Thyroid gland (tissue), 4 donors: ENCODE measurements at regions not wholly inside any gene's neighbourhood (a gene's known extent, or its start where the extent isn't known, plus 50 kb on each side); places are given as distances from the start of the nearest gene placed in this dataset.

Experiments
- CTCF ChIP-seq, 6 experiments: fragments of 200-600 bp in 3 of 6; fragments of 450-650 bp in 3 of 6; sonication (generic) in 3 of 6; IDR thresholded peaks; one replicate each; pipeline ENCODE4 v1.5.1; 2016 to 2019; ENCODE audit warnings: antibody characterized with exemption in 6 of 6, mild to moderate bottlenecking in 2 of 6, inconsistent platforms in 1 of 6, moderate library complexity in 1 of 6
- POLR2A ChIP-seq, 2 donors: fragments of 450-650 bp; IDR thresholded peaks; one replicate each; pipeline ENCODE4 v1.6.1; 2017; ENCODE audit warnings: antibody characterized with exemption in 2 of 2, mild to moderate bottlenecking in 2 of 2, moderate library complexity in 1 of 2

GRCh38 chr7:94060752-94061151 lies 56.6 kb upstream of the BET1 start:
- TF ChIP-seq CTCF (IDR thresholded peaks at IDR 0.05) (no peak), POLR2A (IDR thresholded peaks at IDR 0.05) (no peak)
